Vagina (tissue), 2 donors: ENCODE measurements at regions not wholly inside any gene's neighbourhood (a gene's known extent, or its start where the extent isn't known, plus 50 kb on each side); places are given as distances from the start of the nearest gene placed in this dataset.

Source experiments
- CTCF ChIP-seq, 3 experiments: fragments of 450-650 bp in 2 of 3; fragments of 200-600 bp in 1 of 3; sonication (generic) in 1 of 3; IDR thresholded peaks; one replicate each; pipeline ENCODE4 v1.5.1; 2017 to 2019; ENCODE audit warnings: antibody characterized with exemption in 3 of 3, mild to moderate bottlenecking in 2 of 3, moderate library complexity in 2 of 3
- POLR2A ChIP-seq, 2 donors: fragments of 450-650 bp; IDR thresholded peaks; one replicate each; pipeline ENCODE4 v1.6.1; 2017; ENCODE audit warnings: antibody characterized with exemption in 2 of 2, mild to moderate bottlenecking in 2 of 2, moderate library complexity in 2 of 2
- POLR2AphosphoS5 ChIP-seq, 2 donors: sonication (generic); formaldehyde crosslinking; IDR thresholded peaks; one replicate each; pipeline ENCODE4 v1.9.0; 2017; ENCODE audit warnings: antibody characterized with exemption in 2 of 2, mild to moderate bottlenecking in 2 of 2, low read depth in 1 of 2; ENCODE audit not compliant: insufficient read depth in 1 of 2

- TF ChIP-seq CTCF (IDR thresholded peaks at IDR 0.05) (no peak), POLR2A (IDR thresholded peaks at IDR 0.05) (no peak), POLR2AphosphoS5 (IDR thresholded peaks at IDR 0.05; ENCODE audit: insufficient read depth in 1 of 2, low read depth in 1 of 2) (no peak)
Measured at GRCh38 chr17:79246225-79247190, 171.9 kb downstream of the ENGASE start.
